WTC11 (cell line): ENCODE measurements at regions not wholly inside any gene's neighbourhood (a gene's known extent, or its start where the extent isn't known, plus 50 kb on each side); places are given as distances from the start of the nearest gene placed in this dataset.

Experiments used
- ATAC-seq: fragments of 200-7000 bp; cut with Tn5 transposase; 2 replicates; pipeline ENCODE4 v1.10.0; 2021; ENCODE audit warnings: mild to moderate bottlenecking, moderate library complexity
- CTCF ChIA-PET: fragments of 300-600 bp; sonication (Branson Sonifier 250); formaldehyde crosslinking; loops from one replicate; lab custom pipeline; 2021; ENCODE audit warnings: antibody characterized with exemption; lab: Charles Lee
- POLR2A ChIA-PET: fragments of 350-600 bp; sonication (Branson Sonifier 250); formaldehyde crosslinking; loops from one replicate; lab custom pipeline; 2021; ENCODE audit warnings: antibody characterized with exemption; lab: Charles Lee
- DNase-seq: peaks from one replicate; pipeline ENCODE4 v3.0.0; 2021; ENCODE audit warnings: low spot score
- H3K27ac Mint-ChIP-seq: 2 replicates; pipeline ENCODE4 v1.8.0; 2021; ENCODE audit warnings: mixed read lengths
- H3K27me3 Mint-ChIP-seq: 2 replicates; pipeline ENCODE4 v1.8.0; 2021; ENCODE audit warnings: low read depth, mild to moderate bottlenecking, moderate library complexity, mixed read lengths
- H3K36me3 Mint-ChIP-seq: 2 replicates; pipeline ENCODE4 v1.8.0; 2021; ENCODE audit warnings: mixed read lengths
- H3K4me1 Mint-ChIP-seq: 2 replicates; pipeline ENCODE4 v1.8.0; 2022; ENCODE audit warnings: mixed read lengths
- H3K4me3 Mint-ChIP-seq: 2 replicates; pipeline ENCODE4 v1.8.0; 2021; ENCODE audit warnings: mild to moderate bottlenecking, moderate library complexity, mixed read lengths
- H3K9me3 Mint-ChIP-seq: 2 replicates; pipeline ENCODE4 v1.8.0; 2021; ENCODE audit warnings: mixed read lengths
- AFF4 ChIP-seq: sonication (generic); formaldehyde crosslinking; IDR thresholded peaks from 2 replicates; pipeline ENCODE4 v1.8.1; 2023; ENCODE audit warnings: mild to moderate bottlenecking, missing genetic modification reagents, borderline replicate concordance
- CBFB ChIP-seq: sonication (generic); formaldehyde crosslinking; IDR thresholded peaks from 2 replicates; pipeline ENCODE4 v1.8.1; 2022; ENCODE audit warnings: mild to moderate bottlenecking, low read depth, missing genetic modification reagents
- ESRRA ChIP-seq: sonication (generic); formaldehyde crosslinking; IDR thresholded peaks from 2 replicates; pipeline ENCODE4 v1.8.1; 2022; ENCODE audit warnings: mild to moderate bottlenecking, missing genetic modification reagents, borderline replicate concordance
- FOXJ3 ChIP-seq: sonication (generic); formaldehyde crosslinking; IDR thresholded peaks from 2 replicates; pipeline ENCODE4 v1.9.0; 2021; ENCODE audit warnings: missing genetic modification reagents, mild to moderate bottlenecking, borderline replicate concordance
- FOXK1 ChIP-seq: sonication (generic); formaldehyde crosslinking; IDR thresholded peaks from 2 replicates; pipeline ENCODE4 v1.8.0; 2022; ENCODE audit warnings: mild to moderate bottlenecking, moderate library complexity, missing genetic modification reagents
- IRF1 ChIP-seq: sonication (generic); formaldehyde crosslinking; IDR thresholded peaks from 2 replicates; pipeline ENCODE4 v1.8.0; 2023; ENCODE audit warnings: missing genetic modification reagents
- KAT7 ChIP-seq: sonication (generic); formaldehyde crosslinking; IDR thresholded peaks from 2 replicates; pipeline ENCODE4 v1.8.1; 2023; ENCODE audit warnings: missing genetic modification reagents, mild to moderate bottlenecking, borderline replicate concordance
- MLX ChIP-seq: sonication (generic); formaldehyde crosslinking; IDR thresholded peaks from 2 replicates; pipeline ENCODE4 v1.8.1; 2023; ENCODE audit warnings: mild to moderate bottlenecking, missing genetic modification reagents, moderate library complexity
- NR1H2 ChIP-seq: sonication (generic); formaldehyde crosslinking; IDR thresholded peaks from 2 replicates; pipeline ENCODE4 v1.9.0; 2021; ENCODE audit warnings: mild to moderate bottlenecking, moderate library complexity, missing genetic modification reagents
- NR3C1 ChIP-seq: sonication (generic); formaldehyde crosslinking; conservative IDR thresholded peaks from 2 replicates; pipeline ENCODE4 v1.8.1; 2023; ENCODE audit warnings: low read depth, mild to moderate bottlenecking, missing genetic modification reagents
- PREB ChIP-seq: sonication (generic); formaldehyde crosslinking; IDR thresholded peaks from 2 replicates; pipeline ENCODE4 v1.8.1; 2022; ENCODE audit warnings: mild to moderate bottlenecking, missing genetic modification reagents, moderate library complexity, borderline replicate concordance
- PRRX2 ChIP-seq: fragments of 250-450 bp; sonication (Bioruptor Pico); IDR thresholded peaks from 2 replicates; pipeline ENCODE4 v1.8.0; 2021; ENCODE audit warnings: mild to moderate bottlenecking
- RORB ChIP-seq: fragments of 250-450 bp; sonication (Bioruptor Pico); IDR thresholded peaks from 2 replicates; pipeline ENCODE4 v1.9.0; 2021; ENCODE audit warnings: mild to moderate bottlenecking
- SMAD3 ChIP-seq: sonication (generic); formaldehyde crosslinking; IDR thresholded peaks from 2 replicates; pipeline ENCODE4 v1.8.0; 2022; ENCODE audit warnings: missing genetic modification reagents, mild to moderate bottlenecking, borderline replicate concordance
- SMAD4 ChIP-seq: sonication (generic); formaldehyde crosslinking; IDR thresholded peaks from 2 replicates; pipeline ENCODE4 v1.8.0; 2022; ENCODE audit warnings: mild to moderate bottlenecking, missing genetic modification reagents
- SOX15 ChIP-seq: fragments of 250-450 bp; sonication (Bioruptor Pico); IDR thresholded peaks from 2 replicates; pipeline ENCODE4 v1.9.0; 2021; ENCODE audit warnings: mild to moderate bottlenecking
- ZNF121 ChIP-seq: sonication (generic); formaldehyde crosslinking; IDR thresholded peaks from 2 replicates; pipeline ENCODE4 v1.8.0; 2023; ENCODE audit warnings: missing genetic modification reagents
- ZNF138 ChIP-seq: sonication (generic); formaldehyde crosslinking; conservative IDR thresholded peaks from 2 replicates; pipeline ENCODE4 v1.8.1; 2022; ENCODE audit warnings: mild to moderate bottlenecking, moderate library complexity, missing genetic modification reagents
- ZNF423 ChIP-seq: fragments of 250-450 bp; sonication (Bioruptor Pico); IDR thresholded peaks from 2 replicates; pipeline ENCODE4 v2.1.2; 2022; ENCODE audit warnings: mild to moderate bottlenecking, moderate library complexity
- ZNF512 ChIP-seq: sonication (generic); formaldehyde crosslinking; IDR thresholded peaks from 2 replicates; pipeline ENCODE4 v1.8.1; 2022; ENCODE audit warnings: missing genetic modification reagents, borderline replicate concordance
- ZSCAN18 ChIP-seq: fragments of 250-450 bp; sonication (Bioruptor Pico); IDR thresholded peaks from 2 replicates; pipeline ENCODE4 v2.1.2; 2022; ENCODE audit warnings: mild to moderate bottlenecking, moderate library complexity

GRCh38 chr2:217290467-217290866 lies 430.6 kb upstream of the TNP1 start:
- peaks cover 20% of the 10 kb centered on the region for H3K9me3 Mint-ChIP-seq
- POLR2A ChIA-PET, result no interaction called here
- TF ChIP-seq IRF1 (no peak), AFF4 (CRISPR knock-in tag) (no peak), PRRX2 (CRISPR knock-in tag) (no peak), PREB (no peak)
- TF ChIP-seq, all 79 proteins: peak for 0
- no peak for DNase-seq
- ATAC-seq, result no peak
- peaks cover 16% of the 10 kb centered on the region for H3K4me1 Mint-ChIP-seq
- 0 out of 2 replicates have a peak overlapping the region, but pooled peaks have one; percentile 60 for H3K27ac Mint-ChIP-seq
- peaks cover 19% of the 10 kb centered on the region for H3K27me3 Mint-ChIP-seq
- H3K36me3 Mint-ChIP-seq, result peaks cover 18% of the 10 kb centered on the region
- CTCF ChIA-PET, result no interaction called here
- H3K4me3 Mint-ChIP-seq, result no peak overlapping the region

- peaks cover 18% of the 10 kb centered on the region for H3K36me3 Mint-ChIP-seq
- peaks cover 25% of the 10 kb centered on the region for H3K27me3 Mint-ChIP-seq
- peak overlapping the region; percentile 5; the same call in 1 of the 2 replicates for H3K4me3 Mint-ChIP-seq
- ATAC-seq, result peak; percentile 71
- peaks cover 16% of the 10 kb centered on the region for H3K4me1 Mint-ChIP-seq
- no peak for DNase-seq
- ChIA-PET CTCF (no interaction called here), POLR2A (no interaction called here)
- peaks cover 20% of the 10 kb centered on the region for H3K9me3 Mint-ChIP-seq
- H3K27ac Mint-ChIP-seq, result peak overlapping the region; percentile 60
- TF ChIP-seq FOXJ3 (CRISPR knock-in tag), result no peak
These were observed 430.0 kb upstream of the TNP1 start for GRCh38 chr2:217289907-217290280.

GRCh38 chr2:217289177-217289906 lies 429.5 kb upstream of the TNP1 start:
- H3K4me3 Mint-ChIP-seq, result peak overlapping the region; percentile 5; the same call in 1 of the 2 replicates
- H3K27ac Mint-ChIP-seq, result peak overlapping the region; percentile 60
- peaks cover 18% of the 10 kb centered on the region for H3K36me3 Mint-ChIP-seq
- ATAC-seq (peak; percentile 63), DNase-seq (peak; percentile 60)
- H3K4me1 Mint-ChIP-seq, result peaks cover 16% of the 10 kb centered on the region
- H3K27me3 Mint-ChIP-seq, result peaks cover 26% of the 10 kb centered on the region
- no peak for TF ChIP-seq MLX (CRISPR knock-in tag)
- no peak for TF ChIP-seq ZNF121
- no peak for TF ChIP-seq ZNF138 (CRISPR knock-in tag)
- TF ChIP-seq SOX15 (CRISPR knock-in tag), result no peak
- TF ChIP-seq FOXK1 (CRISPR knock-in tag), result no peak
- no peak for TF ChIP-seq CBFB (CRISPR knock-in tag)
- TF ChIP-seq ZSCAN18 (CRISPR knock-in tag), result no peak
- no peak for TF ChIP-seq ZNF512 (CRISPR knock-in tag)
- no peak for TF ChIP-seq RORB (CRISPR knock-in tag)
- TF ChIP-seq NR1H2 (CRISPR knock-in tag), result no peak
- TF ChIP-seq ZNF423 (CRISPR knock-in tag), result no peak
- no peak for TF ChIP-seq KAT7 (CRISPR knock-in tag)
- TF ChIP-seq SMAD4 (CRISPR knock-in tag), result no peak
- no peak for TF ChIP-seq NR3C1 (CRISPR knock-in tag)
- TF ChIP-seq SMAD3 (CRISPR knock-in tag), result no peak
- TF ChIP-seq ESRRA (CRISPR knock-in tag), result no peak
- no peak for TF ChIP-seq IRF1
- CTCF ChIA-PET, result no interaction called here
- POLR2A ChIA-PET, result no interaction called here
- peaks cover 20% of the 10 kb centered on the region for H3K9me3 Mint-ChIP-seq
